Keratinocyte (primary cell): ENCODE measurements at regions not wholly inside any gene's neighbourhood (a gene's known extent, or its start where the extent isn't known, plus 50 kb on each side); places are given as distances from the start of the nearest gene placed in this dataset.

Experiments
- DNase-seq: peaks from one replicate; pipeline ENCODE4 v3.0.0-alpha.2; 2011; ENCODE audit warnings: low read depth, missing footprints, low spot score
- FAIRE-seq: peaks from 2 replicates; lab custom pipeline; 2011; peaks lifted over from hg19 to GRCh38; lab: Jason Lieb, UNC
- H2AFZ ChIP-seq: 2 replicates; pipeline ENCODE4 v1.6.0; 2012; ENCODE audit warnings: low read length, control low read depth, inconsistent platforms; ENCODE audit not compliant: control insufficient read depth
- H3K27ac ChIP-seq: 2 replicates; pipeline ENCODE4 v1.5.1; 2011; ENCODE audit warnings: low read length; ENCODE audit not compliant: control insufficient read depth, insufficient read depth
- H3K27me3 ChIP-seq: 3 replicates; pipeline ENCODE4 v1.6.0; 2011; ENCODE audit warnings: low read length; ENCODE audit not compliant: control insufficient read depth, insufficient read depth; ENCODE audit errors: extremely low read depth
- H3K36me3 ChIP-seq, 2 experiments: 2 replicates in 1 of 2; 3 replicates in 1 of 2; pipeline ENCODE4 v1.5.1; 2011; ENCODE audit warnings: low read length in 2 of 2, mild to moderate bottlenecking in 1 of 2; ENCODE audit not compliant: control insufficient read depth in 2 of 2, insufficient read depth in 2 of 2; ENCODE audit errors: extremely low read depth in 1 of 2
- H3K4me1 ChIP-seq: 3 replicates; pipeline ENCODE4 v1.5.1; 2011; ENCODE audit warnings: low read length; ENCODE audit not compliant: control insufficient read depth, insufficient read depth; ENCODE audit errors: extremely low read depth
- H3K4me2 ChIP-seq: 3 replicates; pipeline ENCODE4 v1.6.0; 2011; ENCODE audit warnings: low read depth, low read length; ENCODE audit not compliant: control insufficient read depth, insufficient read depth; ENCODE audit errors: extremely low read depth
- H3K4me3 ChIP-seq, 3 experiments: fragments of 200-600 bp in 1 of 3; sonication (generic) in 1 of 3; 2 replicates in 2 of 3; 3 replicates in 1 of 3; pipeline ENCODE4 v1.5.1; 2011 to 2016; ENCODE audit warnings: low read length in 3 of 3, mild to moderate bottlenecking in 3 of 3, control low read depth in 2 of 3, inconsistent platforms in 1 of 3, low read depth in 1 of 3, mixed read lengths in 1 of 3, mixed run types in 1 of 3, moderate library complexity in 1 of 3; ENCODE audit not compliant: control insufficient read depth in 2 of 3, insufficient read depth in 2 of 3; ENCODE audit errors: extremely low read depth in 1 of 3
- H3K79me2 ChIP-seq: 2 replicates; pipeline ENCODE4 v1.6.0; 2012; ENCODE audit warnings: low read length; ENCODE audit not compliant: control insufficient read depth, insufficient read depth
- H3K9ac ChIP-seq: 3 replicates; pipeline ENCODE4 v1.6.0; 2011; ENCODE audit warnings: low read length; ENCODE audit not compliant: control insufficient read depth, insufficient read depth; ENCODE audit errors: extremely low read depth
- H3K9me1 ChIP-seq: 3 replicates; pipeline ENCODE4 v1.6.0; 2011; ENCODE audit warnings: low read length; ENCODE audit not compliant: control insufficient read depth, insufficient read depth; ENCODE audit errors: extremely low read depth
- H3K9me3 ChIP-seq: 2 replicates; pipeline ENCODE4 v1.5.1; 2012; ENCODE audit warnings: low read depth, low read length; ENCODE audit not compliant: control insufficient read depth
- H4K20me1 ChIP-seq: 3 replicates; pipeline ENCODE4 v1.6.0; 2011; ENCODE audit warnings: low read length; ENCODE audit not compliant: control insufficient read depth, insufficient read depth; ENCODE audit errors: extremely low read depth
- EZH2 ChIP-seq: IDR thresholded peaks from one replicate; pipeline ENCODE4 v1.6.1; 2012; ENCODE audit warnings: inconsistent platforms, mild to moderate bottlenecking, low read length, moderate library complexity
- dilution Hi-C: fragments of 300-500 bp; cut with MboI; formaldehyde crosslinking; loops from one replicate; pipeline ENCODE4 v1.7.0; 2020; ENCODE audit warnings: low sequenced_read_pairs; ENCODE audit not compliant: extremely low pct_ligation_motif_present
- TF ChIP-seq, protein P1 (sequence below), 3 experiments: IDR thresholded peaks in 1 of 3; conservative IDR thresholded peaks in 1 of 3; optimal IDR thresholded peaks in 1 of 3; 2 replicates in 2 of 3; 3 replicates in 1 of 3; pipeline versions ENCODE3 to v1.5.1; 2011; ENCODE audit warnings: low read length in 3 of 3, mild to moderate bottlenecking in 3 of 3, moderate library complexity in 2 of 3, control low read depth in 1 of 3, inconsistent platforms in 1 of 3; ENCODE audit not compliant: insufficient read depth in 2 of 3; ENCODE audit errors: extremely low read depth in 1 of 3

DNA sequence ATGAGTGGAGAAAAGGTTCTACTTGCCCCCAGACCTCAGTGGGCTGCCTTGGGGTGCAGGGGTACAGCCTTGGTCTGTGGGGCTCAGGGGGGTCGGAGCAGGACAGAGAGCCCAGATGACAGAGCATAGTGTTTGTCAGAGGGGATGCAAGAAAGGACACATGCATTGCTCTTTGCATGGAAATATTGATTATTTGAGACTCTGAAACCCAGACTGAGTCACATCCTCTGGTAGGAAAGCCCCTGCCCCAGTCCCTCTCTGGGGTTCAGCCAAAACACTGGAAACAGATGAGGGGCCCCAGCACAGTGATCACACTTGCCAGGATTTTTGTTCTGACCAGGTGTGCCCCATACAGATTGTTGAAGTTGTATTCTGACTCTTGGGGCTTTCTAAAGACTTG, 1094.4 kb downstream of the BCL11B start:
- Histone ChIP-seq H3K9me1 (no peaks in the 10 kb centered on the region), H2AFZ (no peak overlapping the region), H3K4me2 (no peak overlapping the region), H3K9me3 (no peaks in the 10 kb centered on the region), H3K27me3 (no peaks in the 10 kb centered on the region), H4K20me1 (no peaks in the 10 kb centered on the region), H3K9ac (no peak overlapping the region), H3K27ac (no peak overlapping the region), H3K4me3 (no peak overlapping the region), H3K36me3 (no peaks in the 10 kb centered on the region), H3K4me1 (no peaks in the 10 kb centered on the region), H3K79me2 (no peaks in the 10 kb centered on the region)
- no peak for TF ChIP-seq EZH2
- TF ChIP-seq, protein P1, sequence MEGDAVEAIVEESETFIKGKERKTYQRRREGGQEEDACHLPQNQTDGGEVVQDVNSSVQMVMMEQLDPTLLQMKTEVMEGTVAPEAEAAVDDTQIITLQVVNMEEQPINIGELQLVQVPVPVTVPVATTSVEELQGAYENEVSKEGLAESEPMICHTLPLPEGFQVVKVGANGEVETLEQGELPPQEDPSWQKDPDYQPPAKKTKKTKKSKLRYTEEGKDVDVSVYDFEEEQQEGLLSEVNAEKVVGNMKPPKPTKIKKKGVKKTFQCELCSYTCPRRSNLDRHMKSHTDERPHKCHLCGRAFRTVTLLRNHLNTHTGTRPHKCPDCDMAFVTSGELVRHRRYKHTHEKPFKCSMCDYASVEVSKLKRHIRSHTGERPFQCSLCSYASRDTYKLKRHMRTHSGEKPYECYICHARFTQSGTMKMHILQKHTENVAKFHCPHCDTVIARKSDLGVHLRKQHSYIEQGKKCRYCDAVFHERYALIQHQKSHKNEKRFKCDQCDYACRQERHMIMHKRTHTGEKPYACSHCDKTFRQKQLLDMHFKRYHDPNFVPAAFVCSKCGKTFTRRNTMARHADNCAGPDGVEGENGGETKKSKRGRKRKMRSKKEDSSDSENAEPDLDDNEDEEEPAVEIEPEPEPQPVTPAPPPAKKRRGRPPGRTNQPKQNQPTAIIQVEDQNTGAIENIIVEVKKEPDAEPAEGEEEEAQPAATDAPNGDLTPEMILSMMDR (optimal IDR thresholded peaks at IDR 0.05 in 1 of 3, IDR thresholded peaks at IDR 0.05 in 1 of 3, conservative IDR thresholded peaks at IDR 0.05 in 1 of 3; ENCODE audit: extremely low read depth in 1 of 3, insufficient read depth in 2 of 3, low read length in 3 of 3) = no peak
- dilution Hi-C loops = no loop called here
- no peak for DNase-seq
- FAIRE-seq = no peak

- Histone ChIP-seq H3K36me3 (no peaks in the 10 kb centered on the region), H2AFZ (no peak overlapping the region), H3K27me3 (no peaks in the 10 kb centered on the region), H3K9me1 (no peaks in the 10 kb centered on the region), H3K4me1 (peaks cover 7% of the 10 kb centered on the region), H3K4me2 (no peak overlapping the region), H3K27ac (no peak overlapping the region), H3K9ac (no peak overlapping the region), H3K79me2 (no peaks in the 10 kb centered on the region), H3K4me3 (no peak overlapping the region), H4K20me1 (no peaks in the 10 kb centered on the region), H3K9me3 (no peaks in the 10 kb centered on the region)
- dilution Hi-C loops = no loop called here
- FAIRE-seq (no peak), DNase-seq (no peak)
- TF ChIP-seq EZH2 = no peak
- TF ChIP-seq, protein P1 (optimal IDR thresholded peaks at IDR 0.05 in 1 of 3, IDR thresholded peaks at IDR 0.05 in 1 of 3, conservative IDR thresholded peaks at IDR 0.05 in 1 of 3; ENCODE audit: extremely low read depth in 1 of 3, insufficient read depth in 2 of 3, low read length in 3 of 3) = no peak
These were observed 1090.8 kb downstream of the BCL11B start for GRCh38 chr14:98181241-98181640.
